ENCODE measurements at regions not wholly inside any gene's neighbourhood (a gene's known extent, or its start where the extent isn't known, plus 50 kb on each side); places are given as distances from the start of the nearest gene placed in this dataset.
"Not testable (repeated sequence)": the region's sequence is repeated elsewhere in the genome, so short reads cannot be mapped to it uniquely, and the experiment has no call there.

DNA sequence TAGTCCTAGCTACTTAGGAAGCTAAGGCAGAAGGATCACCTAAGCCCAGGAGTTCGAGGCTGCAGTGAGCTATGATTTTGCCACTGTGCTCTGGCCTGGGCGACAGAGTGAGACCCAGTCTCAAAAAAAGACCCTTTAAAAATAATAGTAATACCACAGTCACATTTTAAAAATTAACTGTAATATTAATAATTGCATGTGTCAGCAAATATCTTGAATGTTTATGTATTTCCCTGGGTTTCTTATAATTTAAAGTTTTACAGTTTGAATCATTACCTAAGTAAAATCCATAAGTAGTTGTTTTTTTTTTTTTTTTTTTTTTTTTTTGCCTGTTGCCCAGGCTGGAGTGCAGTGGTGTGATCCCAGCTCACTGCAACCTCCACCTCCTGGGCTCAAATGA, 69.2 kb downstream of the LYZL2 start:
- no peak for DNase-seq (ENCODE audit: low spot score)

DNA sequence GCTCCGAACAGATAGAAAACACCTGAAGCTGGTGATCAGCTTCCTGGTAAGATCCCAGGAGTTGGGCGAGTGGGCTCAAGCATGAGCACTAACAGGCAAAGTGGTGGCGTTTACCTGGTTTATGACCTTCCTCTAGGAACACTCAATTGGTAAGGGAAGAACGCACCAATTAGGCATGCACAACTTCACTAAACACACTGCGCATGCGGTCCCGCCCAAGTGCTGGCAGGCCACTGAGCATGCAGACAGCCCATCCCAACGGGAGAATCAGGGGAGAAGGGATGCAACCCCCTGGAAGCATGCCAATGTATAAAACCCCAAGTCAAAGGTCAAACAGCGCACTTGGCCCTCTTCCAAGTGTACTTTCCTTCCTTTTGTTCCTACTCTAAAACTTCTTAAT, 70.4 kb downstream of the LYZL2 start:
- no peak for DNase-seq (ENCODE audit: low spot score)

DNA sequence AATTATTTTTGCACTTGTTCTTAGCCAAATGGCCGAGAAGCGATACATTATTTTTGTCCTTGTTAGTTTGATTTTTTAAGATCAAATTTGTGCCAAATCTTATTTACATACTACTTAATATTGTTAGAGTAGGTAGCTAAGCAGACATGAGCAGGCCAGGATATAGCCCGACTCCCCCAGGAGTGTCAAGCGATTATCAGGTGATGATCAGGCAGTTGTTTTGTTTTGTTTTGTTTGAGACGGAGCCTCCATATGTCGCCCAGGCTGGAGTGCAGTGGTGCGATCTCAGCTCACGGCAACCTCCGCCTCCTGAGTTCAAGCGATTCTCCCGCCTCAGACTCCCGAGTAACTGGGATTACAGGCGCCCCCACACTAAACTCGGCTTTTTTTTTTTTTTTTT, 71.1 kb downstream of the LYZL2 start:
- DNase-seq (ENCODE audit: low spot score): peak; percentile 62

DNA sequence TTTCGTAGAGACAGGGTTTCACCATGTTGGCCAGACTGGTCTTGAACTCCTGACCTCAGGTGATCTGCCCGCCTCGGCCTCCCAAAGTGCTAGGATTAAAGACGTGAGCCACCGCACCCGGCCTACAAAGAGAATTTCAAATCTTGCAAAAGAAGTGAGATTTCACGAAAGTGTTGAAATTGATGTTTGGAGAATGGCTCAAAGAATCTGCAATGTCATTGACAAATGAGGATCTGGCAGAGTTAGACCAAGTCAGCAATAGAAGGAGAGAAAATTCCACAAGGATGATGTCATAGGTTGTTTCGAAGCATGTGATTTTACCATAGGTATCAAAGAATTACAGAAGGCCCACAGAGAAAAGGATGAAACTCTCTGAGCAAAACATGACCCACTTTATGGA, 71.7 kb downstream of the LYZL2 start:
- DNase-seq (ENCODE audit: low spot score): no peak

DNA sequence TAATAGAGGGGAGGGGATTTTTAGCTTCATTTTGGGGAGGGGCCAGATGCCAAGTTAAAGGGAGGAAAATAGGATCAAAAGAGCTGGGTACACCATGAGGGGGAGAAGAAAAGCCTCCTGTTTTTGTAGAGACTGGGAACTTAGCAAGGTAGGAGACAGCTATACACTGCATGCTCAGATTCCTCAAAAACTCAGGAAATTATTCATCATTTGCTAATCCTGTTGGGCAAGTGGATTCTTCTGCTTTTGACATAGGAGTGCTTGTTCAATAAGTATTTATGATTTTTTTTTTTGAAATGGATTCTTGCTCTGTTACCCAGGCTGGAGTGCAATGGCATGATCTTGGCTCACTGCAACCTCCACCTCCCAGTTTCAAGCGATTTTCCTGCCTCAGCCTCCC, 73.4 kb downstream of the LYZL2 start:
- no peak for DNase-seq (ENCODE audit: low spot score)

DNA sequence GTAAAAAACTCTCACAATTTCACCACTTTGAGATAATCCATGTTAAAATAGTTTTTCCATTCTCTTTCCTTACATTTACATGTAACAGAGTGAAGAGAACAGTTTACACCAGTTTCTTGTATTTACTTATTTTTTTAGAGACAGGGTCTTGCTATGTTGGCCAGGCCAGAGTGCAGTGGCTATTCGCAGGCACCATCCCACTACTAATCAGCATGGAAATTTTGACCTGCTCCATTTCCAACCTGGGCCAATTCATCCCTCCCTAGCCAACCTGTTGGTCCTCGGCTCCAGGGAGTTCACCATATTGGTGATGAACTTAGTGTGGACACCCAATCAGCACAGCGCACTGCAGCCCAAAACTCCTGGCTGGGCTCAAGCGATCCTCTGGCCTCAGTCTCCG, 74.1 kb downstream of the LYZL2 start:
- DNase-seq (ENCODE audit: low spot score): no peak

DNA sequence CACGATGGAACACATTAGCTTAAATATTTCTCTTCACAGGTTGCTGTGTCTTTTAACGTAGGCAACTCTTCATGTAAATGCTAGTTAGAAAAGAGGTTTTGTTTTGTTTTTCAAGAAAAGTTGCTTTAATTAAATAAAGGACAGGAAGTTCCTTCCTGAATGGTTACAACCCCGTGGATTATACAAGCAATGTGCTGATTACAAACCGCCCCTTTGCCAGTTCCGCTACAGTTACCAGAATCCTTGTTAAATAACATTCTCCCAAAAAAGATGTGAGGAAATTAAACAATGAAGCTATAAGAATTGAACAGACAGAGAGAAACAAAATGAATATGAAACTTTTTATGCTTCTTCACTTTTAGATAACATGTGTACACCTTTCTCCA, 75.1 kb downstream of the LYZL2 start:
- no peak for DNase-seq (ENCODE audit: low spot score)

DNA sequence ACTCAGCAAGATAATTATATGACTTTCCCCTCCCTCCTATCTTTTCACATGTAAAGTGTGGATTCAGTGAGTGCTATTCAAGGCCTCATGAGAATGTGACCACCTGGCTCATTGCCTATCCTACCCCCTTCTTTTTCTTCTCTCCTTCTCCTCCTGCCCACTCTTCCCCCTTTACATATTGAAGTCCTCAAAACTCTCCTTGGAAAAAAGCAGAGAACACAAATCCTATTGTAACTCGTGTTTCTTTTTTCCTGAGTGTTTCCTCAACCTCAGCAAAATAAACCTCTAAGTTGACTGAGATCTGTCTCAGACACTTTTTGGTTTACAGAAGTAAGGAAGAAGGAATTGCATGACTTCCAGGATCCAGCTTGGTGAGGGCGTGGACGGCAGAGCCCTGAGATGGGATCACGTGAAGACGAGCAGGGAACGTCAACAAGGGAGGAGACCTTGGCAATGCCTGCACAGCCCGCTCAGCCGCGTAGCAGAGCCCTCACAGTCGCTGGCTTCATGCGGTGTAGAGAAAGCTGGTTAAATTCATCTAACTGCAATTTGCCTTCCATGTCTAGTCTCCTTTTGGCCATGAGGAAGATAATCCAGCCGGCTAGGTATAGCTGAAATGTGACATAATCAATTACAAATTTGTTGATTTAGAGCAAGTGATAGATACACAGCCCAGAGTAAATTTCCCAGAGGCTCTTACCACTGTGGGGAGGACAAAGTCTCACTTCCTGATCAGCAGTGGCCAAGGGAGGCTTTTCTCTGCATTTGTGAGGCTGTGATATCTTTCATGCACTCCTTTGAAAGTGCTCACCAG, 75.7 kb downstream of the LYZL2 start:
- DNase-seq (ENCODE audit: low spot score): peak; percentile 70

DNA sequence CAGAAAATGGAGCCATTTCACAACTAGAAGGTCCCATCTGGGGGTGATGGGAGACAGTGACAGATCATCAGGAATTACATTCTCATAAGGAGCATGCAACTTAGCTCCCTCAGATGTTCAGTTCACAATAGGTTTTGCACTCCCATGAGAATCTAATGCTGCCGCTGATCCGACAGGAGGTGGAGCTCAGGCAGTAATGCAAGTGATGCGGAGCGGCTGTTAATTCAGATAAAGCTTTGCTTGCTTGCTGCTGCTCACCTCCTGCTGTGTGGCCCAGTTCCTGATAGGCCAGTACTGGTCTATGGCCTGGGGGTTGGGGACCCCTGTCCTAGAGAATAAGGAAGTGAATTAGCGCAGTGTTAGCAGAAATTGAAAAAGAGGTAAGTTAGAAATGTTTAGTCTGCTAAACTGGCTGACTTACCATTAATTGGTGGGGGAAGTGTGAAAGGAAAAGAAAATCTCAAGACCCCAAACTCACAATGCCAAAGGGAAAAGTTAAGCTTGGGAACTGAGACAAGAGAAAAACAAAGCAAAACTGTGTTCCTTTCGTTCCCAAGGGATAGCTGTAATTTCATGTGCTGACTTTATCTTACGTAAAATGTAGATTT, 76.4 kb downstream of the LYZL2 start:
- DNase-seq (ENCODE audit: low spot score): peak; percentile 53

DNA sequence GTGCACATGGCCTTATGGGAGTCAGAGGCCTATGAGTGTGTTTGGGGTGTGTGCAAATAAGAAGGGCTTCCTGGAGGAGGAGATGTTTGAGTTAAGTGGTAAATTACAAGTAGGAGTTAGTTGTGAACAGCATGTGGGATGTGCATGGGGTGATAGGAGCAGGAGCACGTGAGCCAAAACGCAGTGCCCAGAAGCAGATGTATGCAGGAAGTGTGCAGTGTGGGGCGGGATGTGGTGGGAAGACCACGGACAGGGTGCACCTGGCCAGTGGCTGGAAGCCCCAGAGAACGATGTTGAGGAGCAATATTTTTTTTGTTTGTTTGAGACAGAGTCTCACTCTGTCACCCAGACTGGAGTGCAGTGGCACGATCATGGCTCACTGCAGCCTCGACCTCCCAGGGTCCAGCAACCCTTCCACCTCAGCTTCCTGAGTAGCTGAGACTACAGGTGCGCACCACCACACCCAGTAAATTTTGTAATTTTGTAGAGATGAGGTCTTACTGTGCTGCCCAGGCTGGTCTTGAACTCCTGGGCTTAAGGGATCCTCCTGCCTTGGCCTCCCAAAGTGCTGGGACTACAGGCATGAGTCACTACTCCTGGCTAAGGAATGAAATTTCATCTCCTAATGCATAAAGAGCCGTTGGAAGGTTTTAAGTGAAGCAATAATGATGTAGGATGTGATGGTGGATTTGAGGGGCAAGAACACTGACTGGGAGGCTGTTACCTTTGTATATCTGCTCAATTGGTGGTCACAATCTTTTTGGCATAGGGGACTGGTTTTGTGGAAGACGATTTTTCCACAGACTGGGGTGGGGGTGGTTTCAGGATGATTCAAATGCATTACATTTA, 78.4 kb downstream of the LYZL2 start:
- no peak for DNase-seq (ENCODE audit: low spot score)

DNA sequence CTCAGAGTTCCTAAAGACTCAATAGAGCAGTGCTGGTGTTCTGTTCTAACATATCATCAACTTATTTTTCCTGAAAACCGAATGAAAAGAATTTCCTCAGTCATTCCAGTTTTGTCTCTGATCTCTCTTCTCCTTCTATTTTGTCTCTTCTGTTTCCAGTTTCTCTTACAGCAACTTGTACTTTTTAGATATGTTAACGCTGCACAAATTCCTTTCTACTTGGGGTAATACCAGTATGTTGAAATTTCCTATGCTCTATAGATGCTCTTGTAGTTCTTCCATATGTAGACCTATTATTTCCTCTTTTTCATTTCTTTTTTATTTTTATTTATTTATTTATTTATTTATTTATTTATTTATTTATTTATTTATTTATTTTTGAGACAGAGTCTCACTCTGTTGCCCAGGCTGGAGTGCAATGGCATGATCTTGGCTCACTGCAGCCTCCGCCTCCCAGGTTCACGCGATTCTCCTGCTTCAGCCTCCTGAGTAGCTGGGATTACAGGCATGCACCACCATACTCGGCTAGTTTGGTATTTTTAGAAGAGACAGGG, 80.3 kb downstream of the LYZL2 start:
- not testable (repeated sequence) for DNase-seq (ENCODE audit: low spot score)

DNA sequence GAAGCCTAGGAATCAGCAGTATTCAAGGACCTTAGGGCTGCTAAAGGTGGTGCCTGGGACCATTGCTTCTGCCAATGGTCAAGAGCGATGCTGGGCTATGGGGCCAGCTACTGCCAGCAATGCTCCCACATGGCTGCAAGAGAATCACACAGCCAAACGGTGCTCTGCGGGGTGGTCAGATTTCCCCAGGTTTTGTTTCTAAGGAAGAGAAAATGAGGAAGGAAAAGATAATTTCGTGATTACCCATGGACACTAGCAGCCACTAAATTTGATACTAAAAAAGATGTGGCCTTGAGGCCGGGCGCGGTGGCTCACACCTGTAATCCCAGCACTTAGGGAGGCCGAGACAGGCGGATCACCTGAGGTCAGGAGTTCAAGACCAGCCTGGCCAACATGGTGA, 83.0 kb downstream of the LYZL2 start:
- no peak for DNase-seq (ENCODE audit: low spot score)

DNA sequence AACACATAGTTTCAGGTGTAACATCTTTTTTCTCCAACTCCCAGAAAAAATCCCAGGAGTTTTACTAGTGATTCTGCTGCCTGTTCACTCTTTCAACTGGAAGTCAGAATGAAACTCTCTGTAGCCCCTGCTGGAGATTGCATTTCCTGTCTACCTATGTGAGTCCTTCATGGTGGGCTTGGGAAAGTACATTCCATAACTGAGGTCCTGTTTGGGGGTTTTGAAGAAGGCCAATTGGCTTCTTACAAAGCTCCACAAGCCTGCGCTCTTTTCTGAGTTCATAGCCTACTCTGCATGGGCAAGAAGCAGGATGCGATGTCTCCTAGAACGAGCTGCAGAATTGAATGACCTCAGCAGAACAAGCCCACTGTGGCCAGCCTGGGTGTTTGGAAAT, 86.7 kb downstream of the LYZL2 start:
- DNase-seq (ENCODE audit: low spot score): no peak

DNA sequence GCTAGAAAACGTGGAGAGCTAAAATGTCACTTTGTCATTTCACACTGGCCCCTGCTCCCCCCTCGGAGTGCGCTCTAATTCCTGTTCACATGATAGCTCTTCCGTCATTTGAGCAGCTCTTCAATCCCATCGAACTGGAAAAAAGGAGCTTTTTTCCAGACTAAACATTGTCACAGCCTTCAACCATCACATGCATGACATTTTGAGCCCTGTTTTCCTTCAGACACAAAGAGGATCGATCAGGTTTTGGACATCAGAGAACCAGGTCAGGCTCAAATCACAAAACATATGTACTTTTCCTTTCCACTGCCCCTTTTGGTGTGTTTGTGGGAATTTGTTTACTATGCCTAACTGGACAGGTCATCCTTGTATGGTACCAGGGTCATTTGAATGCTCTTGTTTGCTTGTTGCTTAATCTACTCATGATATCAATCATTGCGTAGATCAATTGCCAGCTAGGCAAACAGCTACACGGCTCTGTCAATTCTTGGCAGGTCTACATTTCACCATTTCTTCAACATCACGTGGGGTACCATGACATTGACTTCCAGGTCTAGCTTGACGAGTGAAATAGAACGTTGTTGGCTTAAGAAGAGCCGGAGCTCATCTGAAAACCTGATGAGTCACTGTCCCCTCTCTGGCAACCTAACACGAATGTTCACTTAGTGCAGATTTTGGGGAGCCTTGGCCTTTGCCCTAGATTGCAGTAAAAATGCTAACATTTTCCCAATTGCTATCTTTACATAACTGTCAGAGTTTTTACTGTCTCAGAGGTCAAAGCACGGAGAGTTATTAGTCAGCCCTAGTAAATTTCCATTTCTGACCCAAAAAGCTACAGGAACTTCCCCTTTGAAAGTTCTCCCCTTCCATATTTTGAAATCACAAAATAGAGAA, 87.3 kb downstream of the LYZL2 start:
- no peak for DNase-seq (ENCODE audit: low spot score)

DNA sequence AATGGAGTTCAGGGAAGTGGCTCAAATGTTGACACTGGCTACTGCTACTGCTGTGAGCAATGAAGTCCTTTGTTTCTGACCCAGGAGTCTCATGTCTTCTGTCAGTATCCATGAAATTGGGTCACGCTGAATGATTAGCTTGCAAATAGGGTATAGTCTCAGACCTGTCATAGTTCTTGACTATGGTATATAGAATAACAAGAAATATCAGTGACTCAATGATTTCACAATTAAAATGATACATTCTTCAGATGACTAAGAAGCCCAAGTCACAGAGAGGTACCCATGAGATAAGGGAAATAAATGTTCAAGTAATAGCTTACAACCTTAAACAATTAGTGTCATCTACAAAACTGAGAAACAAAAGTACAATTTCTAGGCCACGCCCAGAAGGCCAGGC, 89.3 kb downstream of the LYZL2 start:
- no peak for DNase-seq (ENCODE audit: low spot score)

DNA sequence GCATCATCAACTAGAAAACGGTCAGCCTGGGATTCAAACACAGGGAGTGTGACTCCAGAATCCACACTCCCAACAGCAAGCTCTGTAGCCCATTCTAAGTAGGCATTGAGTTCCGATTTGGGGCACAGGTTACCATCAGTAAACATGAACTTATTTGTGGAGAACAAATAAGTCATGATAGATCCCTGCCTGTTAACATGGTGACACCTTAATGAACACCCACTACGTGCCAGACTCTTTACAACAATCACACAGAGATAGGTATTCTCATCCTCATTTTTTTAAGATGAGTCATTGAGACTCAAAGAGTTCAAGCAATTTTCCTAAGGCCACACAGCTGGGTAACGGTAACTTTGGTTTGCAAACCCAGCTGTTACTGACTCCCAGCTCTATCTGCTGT, 91.5 kb downstream of the LYZL2 start:
- no peak for DNase-seq (ENCODE audit: low spot score)

DNA sequence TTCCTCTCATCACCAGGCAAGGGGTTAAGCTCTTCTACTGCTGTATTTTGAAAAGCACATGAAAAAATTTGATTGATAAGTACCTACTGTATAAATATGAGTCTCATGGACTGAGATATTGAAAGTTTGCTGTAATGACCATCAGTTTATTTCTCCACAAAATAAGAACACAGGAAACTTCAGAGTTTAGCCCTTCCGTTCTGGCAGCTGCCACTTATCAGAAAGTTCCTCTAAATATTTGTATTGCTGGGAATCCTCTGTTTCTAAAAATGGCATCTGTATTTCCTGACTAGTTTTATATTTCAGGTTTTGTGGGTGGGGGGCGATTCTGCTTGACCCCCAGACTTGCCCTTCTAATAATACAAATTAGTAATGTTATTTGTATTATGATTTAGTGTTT, 92.0 kb downstream of the LYZL2 start:
- no peak for DNase-seq (ENCODE audit: low spot score)

DNA sequence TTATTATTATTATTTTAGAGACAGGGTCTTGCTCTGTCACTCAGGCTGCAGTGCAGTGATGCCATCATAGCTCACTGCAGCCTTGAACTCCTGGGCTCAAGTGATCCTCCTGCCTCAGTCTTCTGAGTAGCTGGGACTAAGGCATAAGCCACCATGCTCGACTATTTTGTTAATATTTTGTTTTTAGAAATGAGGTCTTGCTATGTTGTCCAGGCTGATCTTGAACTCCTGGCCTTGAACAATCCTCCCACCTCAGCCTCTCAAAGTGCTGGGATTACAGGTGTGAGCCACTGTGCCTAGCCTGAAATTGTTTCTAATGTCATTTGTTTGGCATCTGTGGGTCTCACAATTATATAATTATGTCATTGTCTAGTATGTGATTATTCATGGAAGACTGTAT, 92.4 kb downstream of the LYZL2 start:
- DNase-seq (ENCODE audit: low spot score): not testable (repeated sequence)

DNA sequence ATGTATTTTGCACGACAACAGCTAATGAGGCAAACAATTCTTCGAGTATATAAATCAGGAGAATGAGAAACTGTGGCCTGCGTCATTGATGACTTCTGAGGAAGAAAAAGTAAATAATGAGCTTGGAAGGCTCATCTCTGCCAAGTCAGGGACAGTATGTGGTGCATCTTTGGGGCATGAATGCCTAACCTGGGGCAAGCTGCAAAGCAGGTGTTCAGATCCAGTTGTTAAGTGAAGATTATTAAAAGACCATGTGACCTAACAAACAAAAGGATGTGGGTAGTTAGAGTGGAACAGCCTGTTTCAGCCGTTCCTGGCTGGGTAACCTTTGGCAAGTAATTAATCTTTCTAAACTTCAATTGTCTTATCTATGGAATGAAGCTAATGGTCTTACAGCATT, 93.0 kb downstream of the LYZL2 start:
- DNase-seq (ENCODE audit: low spot score): no peak

DNA sequence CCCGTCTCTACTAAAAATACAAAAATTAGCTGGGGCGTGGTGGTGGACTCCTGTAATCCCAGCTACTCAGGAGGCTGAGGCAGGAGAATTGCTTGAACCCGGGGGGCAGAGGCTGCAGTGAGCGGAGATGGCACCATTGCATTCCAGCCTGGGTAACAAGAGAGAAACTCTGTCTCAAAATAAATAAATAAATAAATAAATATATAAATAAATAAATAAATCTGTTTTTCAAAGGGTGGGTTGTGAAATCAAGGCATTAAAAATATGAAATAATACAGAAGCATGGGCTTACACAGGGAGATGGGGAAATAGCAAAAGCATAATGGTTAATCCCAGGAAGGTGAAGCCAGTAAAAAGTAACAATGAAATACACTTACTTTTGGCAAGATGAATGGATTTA, 93.9 kb downstream of the LYZL2 start:
- DNase-seq (ENCODE audit: low spot score): no peak

DNA sequence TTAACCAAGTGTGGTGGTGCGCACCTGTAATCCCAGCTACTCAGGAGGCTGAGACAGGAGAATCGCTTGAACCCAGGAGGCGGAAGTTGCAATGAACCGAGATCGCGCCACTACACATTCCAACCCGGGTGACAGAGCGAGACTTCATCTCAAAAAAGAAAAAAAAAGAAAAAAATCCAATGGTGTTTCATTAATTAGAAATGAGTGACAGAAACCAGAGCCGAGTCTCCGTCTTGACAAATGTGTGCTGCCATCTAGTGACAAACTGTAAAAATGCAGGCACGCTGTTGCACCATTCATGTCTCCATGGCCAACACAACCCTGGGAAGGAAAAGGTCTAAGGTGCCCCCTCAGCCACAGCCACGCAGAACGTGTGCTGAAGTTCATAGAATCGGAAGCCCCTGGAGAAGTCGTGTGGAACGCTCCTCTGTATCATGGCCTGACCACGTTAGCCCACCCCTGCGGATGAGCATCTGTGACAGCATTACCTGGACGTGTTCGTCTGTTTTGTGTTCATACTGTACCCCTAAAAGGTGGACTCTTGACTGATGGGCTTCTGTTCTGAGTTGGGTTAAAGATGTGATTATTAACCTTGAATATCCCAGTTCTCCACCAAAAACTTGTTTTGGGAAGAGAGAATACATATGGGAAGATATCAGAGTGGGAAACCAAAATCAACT, 94.9 kb downstream of the LYZL2 start:
- peak; percentile 82 for DNase-seq (ENCODE audit: low spot score)

Measured in D341Med (cell line).